Adipocyte (in vitro differentiated cells): ENCODE measurements at regions not wholly inside any gene's neighbourhood (a gene's known extent, or its start where the extent isn't known, plus 50 kb on each side); places are given as distances from the start of the nearest gene placed in this dataset.
"Not testable (repeated sequence)": the region's sequence is repeated elsewhere in the genome, so short reads cannot be mapped to it uniquely, and the experiment has no call there.

Source experiments
- DNase-seq: peaks from one replicate; pipeline ENCODE4 v3.0.0-alpha.2; 2015; ENCODE audit warnings: low read depth
- H3K27me3 ChIP-seq: replicated peaks from 2 replicates; pipeline ENCODE4 v1.7.0; 2013; ENCODE audit warnings: mild to moderate bottlenecking, low read length, moderate library complexity; ENCODE audit not compliant: control insufficient read depth, insufficient read depth
- H3K36me3 ChIP-seq: 2 replicates; pipeline ENCODE4 v1.7.0; 2013; ENCODE audit warnings: low read length, mild to moderate bottlenecking, moderate library complexity; ENCODE audit not compliant: control insufficient read depth, insufficient read depth, severe bottlenecking
- H3K4me1 ChIP-seq: 2 replicates; pipeline ENCODE4 v1.7.0; 2013; ENCODE audit warnings: mild to moderate bottlenecking, low read length, moderate library complexity; ENCODE audit not compliant: control insufficient read depth, insufficient read depth
- H3K4me3 ChIP-seq: 2 replicates; pipeline ENCODE4 v1.7.0; 2013; ENCODE audit warnings: mild to moderate bottlenecking, low read length, moderate library complexity
- H3K9ac ChIP-seq: 2 replicates; pipeline ENCODE4 v1.7.0; 2013; ENCODE audit warnings: mild to moderate bottlenecking, low read length, moderate library complexity
- H3K9me3 ChIP-seq: 2 replicates; pipeline ENCODE4 v1.7.0; 2013; ENCODE audit warnings: mild to moderate bottlenecking, low read length, moderate library complexity; ENCODE audit not compliant: control insufficient read depth

GRCh38 chr10:52577047-52577446 lies 195.5 kb downstream of the MBL2 start:
- peaks cover 15% of the 10 kb centered on the region for H3K4me1 ChIP-seq
- H3K27me3 ChIP-seq = no peaks in the 10 kb centered on the region
- H3K4me3 ChIP-seq = no peak overlapping the region
- DNase-seq = no peak
- no peak overlapping the region for H3K9ac ChIP-seq
- H3K36me3 ChIP-seq = no peaks in the 10 kb centered on the region
- no peaks in the 10 kb centered on the region for H3K9me3 ChIP-seq

DNA sequence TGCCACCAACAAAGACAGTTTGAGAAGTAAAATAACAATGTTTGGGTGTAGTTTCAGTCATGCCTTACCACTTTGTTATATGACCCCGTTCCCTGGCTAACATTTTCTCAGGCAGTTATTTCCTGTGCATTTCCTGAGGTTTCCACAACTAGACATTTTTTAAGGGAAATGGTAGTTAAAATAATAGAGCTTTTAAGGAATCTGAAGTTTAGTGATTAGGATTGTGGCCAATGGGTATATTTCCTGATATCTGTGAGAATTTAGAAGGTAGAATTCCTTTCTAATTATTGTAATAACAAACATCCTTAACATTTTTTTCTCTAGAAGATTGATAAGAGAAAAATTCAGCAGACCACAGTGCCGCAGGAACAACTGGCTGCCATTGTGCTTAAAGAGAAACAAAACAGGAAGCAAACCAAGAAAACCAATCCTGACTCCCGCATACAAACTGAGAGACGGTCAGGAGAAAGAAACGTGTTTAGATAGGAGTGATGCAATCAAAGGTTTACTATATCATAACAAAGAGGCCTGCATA lies 193.6 kb downstream of the MBL2 start:
- Histone ChIP-seq H3K4me1 (peaks cover 11% of the 10 kb centered on the region), H3K9me3 (peaks cover 5% of the 10 kb centered on the region), H3K9ac (no peak overlapping the region), H3K36me3 (no peaks in the 10 kb centered on the region), H3K27me3 (no peaks in the 10 kb centered on the region), H3K4me3 (no peak overlapping the region)
- peak; percentile 70 for DNase-seq

DNA sequence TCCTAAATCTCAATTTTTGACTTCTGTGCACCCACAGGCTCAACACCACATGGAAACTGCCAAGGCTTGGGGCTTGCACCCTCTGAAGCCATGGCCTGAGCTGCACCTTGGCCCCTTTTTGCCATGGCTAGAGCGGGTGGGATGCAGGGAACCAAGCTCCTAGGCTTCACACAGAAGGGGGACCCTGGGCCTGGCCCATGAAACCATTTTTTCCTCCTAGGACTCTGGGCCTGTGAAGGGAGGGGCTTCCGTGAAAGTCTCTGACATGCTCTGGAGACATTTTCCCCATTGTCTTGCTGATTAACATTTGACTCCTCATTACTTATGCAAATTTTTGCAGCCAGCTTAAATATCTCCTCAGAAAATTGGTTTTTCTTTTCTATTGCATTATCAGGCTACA lies 190.9 kb downstream of the MBL2 start:
- DNase-seq, H3K36me3 ChIP-seq, H3K9ac ChIP-seq, H3K27me3 ChIP-seq, H3K4me3 ChIP-seq, H3K4me1 ChIP-seq: not testable (repeated sequence)
- peaks cover 13% of the 10 kb centered on the region for H3K9me3 ChIP-seq

- no peaks in the 10 kb centered on the region for H3K27me3 ChIP-seq
Observed at GRCh38 chr10:52583336-52583735, 189.2 kb downstream of the MBL2 start.

GRCh38 chr10:52586710-52587109 lies 185.9 kb downstream of the MBL2 start:
- peak overlapping the region; percentile 1 for H3K4me3 ChIP-seq

More at GRCh38 chr10:52583336-52583735, 189.2 kb downstream of the MBL2 start:
- no peak for DNase-seq
- H3K4me1 ChIP-seq = peaks cover 3% of the 10 kb centered on the region
- peaks cover 21% of the 10 kb centered on the region for H3K9me3 ChIP-seq
- H3K9ac ChIP-seq = no peak overlapping the region
- no peaks in the 10 kb centered on the region for H3K36me3 ChIP-seq
- no peak overlapping the region for H3K4me3 ChIP-seq

DNA sequence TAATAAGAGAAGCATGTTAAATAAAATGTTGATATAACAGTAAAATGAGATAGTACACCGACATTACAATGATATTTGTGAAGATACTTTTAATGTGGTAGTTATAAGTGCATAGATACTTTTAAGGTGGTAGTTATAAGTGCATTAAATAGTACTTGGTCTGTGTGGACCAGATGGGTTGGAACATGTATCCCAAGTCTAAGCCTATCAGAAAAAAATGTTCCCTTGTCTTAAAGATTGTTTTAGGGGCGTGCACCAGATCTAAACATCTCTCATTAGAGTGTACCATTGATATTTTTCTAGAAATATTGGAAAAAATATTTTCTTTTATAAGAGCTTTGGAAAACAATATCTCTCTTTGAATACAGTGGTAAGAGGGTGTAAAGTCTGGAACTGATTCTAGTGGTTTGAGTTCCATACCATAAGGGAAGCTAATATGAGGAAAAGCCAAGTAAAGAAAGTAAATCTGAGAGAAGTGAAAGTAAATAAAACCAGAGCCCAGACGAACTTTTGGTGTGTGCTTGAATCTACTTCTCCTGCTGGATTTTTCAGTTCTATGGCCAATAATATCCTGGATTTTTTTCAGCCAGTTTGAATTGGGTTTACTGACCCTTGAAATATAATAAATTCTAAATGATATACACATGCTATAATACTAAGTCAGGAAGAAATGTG lies 175.3 kb downstream of the MBL2 start:
- H3K36me3 ChIP-seq = no peaks in the 10 kb centered on the region
- H3K27me3 ChIP-seq = no peaks in the 10 kb centered on the region
- peaks cover 11% of the 10 kb centered on the region for H3K4me1 ChIP-seq
- H3K9ac ChIP-seq = peak overlapping the region; percentile 75
- DNase-seq = peak; percentile 54
- H3K9me3 ChIP-seq = no peaks in the 10 kb centered on the region
- peak overlapping the region; percentile 77 for H3K4me3 ChIP-seq

More at GRCh38 chr10:52586710-52587109, 185.9 kb downstream of the MBL2 start:
- Histone ChIP-seq H3K4me1 (no peaks in the 10 kb centered on the region), H3K9ac (no peak overlapping the region), H3K9me3 (peaks cover 21% of the 10 kb centered on the region), H3K27me3 (no peaks in the 10 kb centered on the region), H3K36me3 (no peaks in the 10 kb centered on the region)
- no peak for DNase-seq

DNA sequence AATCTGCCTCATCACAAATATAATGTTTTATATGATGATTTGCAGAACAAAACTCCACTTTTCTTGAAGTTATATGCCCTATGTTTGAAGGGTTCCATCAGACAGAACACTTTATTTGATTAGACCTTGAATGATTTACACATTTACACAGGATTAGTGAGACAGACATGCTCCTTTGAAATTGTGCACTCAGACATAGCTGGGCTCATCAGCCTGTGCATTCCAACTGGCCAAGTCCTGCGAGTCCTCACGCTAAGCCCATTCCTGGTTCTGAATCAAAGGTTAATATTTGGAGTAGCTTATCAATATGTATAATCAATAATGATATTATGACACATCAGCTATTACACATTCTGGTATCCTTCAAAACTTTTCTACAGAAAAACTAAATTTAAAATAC lies 173.6 kb downstream of the MBL2 start:
- Histone ChIP-seq H3K36me3 (no peaks in the 10 kb centered on the region), H3K4me3 (no peak overlapping the region), H3K27me3 (no peaks in the 10 kb centered on the region), H3K9me3 (no peaks in the 10 kb centered on the region), H3K9ac (no peak overlapping the region), H3K4me1 (peaks cover 11% of the 10 kb centered on the region)
- no peak for DNase-seq

- Histone ChIP-seq H3K4me1 (peaks cover 11% of the 10 kb centered on the region), H3K4me3 (no peak overlapping the region), H3K27me3 (no peaks in the 10 kb centered on the region), H3K9me3 (no peaks in the 10 kb centered on the region), H3K9ac (no peak overlapping the region), H3K36me3 (no peaks in the 10 kb centered on the region)
- no peak for DNase-seq
Observed at GRCh38 chr10:52599551-52600200, 172.9 kb downstream of the MBL2 start.

DNA sequence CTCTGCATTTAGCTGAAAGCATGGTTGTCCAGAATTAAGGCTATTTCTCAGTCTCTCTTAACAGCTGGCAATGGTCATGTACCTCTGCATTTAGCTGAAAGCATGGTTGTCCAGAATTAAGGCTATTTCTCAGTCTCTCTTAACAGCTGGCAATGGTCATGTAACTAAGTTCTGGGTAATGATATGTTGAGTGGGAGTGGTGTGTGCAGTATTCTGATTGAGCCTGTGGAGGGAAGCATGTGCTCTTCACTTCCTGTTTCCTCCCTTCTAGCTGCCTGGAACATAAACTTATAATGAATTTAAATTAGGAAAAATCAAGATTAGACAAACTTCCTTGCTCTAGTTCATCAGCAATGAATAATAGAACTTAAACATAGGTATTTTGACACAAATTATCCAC lies 168.5 kb downstream of the MBL2 start:
- not testable (repeated sequence) for H3K9ac ChIP-seq, H3K27me3 ChIP-seq, H3K4me1 ChIP-seq, H3K36me3 ChIP-seq, H3K4me3 ChIP-seq, H3K9me3 ChIP-seq, DNase-seq

DNA sequence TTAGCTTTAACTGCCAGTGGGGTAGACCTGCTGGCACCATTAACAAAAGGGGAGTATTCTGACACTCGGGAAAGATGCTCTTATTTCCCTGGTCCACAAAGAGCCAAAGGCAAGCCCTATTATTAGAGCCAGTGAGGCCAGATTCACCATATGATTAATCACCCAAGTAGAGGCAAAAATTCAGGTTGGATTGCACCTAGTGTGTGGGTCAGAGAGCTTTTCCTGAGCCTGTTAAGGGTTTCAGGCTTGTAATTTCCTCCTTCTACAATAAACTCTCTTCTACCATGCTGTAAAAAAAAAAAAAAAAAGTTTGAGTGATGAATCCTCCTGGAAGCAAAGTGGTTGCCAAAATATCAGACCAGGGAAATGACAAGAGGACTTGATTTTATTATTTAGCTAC lies 163.5 kb downstream of the MBL2 start:
- H3K4me1 ChIP-seq = peaks cover 3% of the 10 kb centered on the region

DNA sequence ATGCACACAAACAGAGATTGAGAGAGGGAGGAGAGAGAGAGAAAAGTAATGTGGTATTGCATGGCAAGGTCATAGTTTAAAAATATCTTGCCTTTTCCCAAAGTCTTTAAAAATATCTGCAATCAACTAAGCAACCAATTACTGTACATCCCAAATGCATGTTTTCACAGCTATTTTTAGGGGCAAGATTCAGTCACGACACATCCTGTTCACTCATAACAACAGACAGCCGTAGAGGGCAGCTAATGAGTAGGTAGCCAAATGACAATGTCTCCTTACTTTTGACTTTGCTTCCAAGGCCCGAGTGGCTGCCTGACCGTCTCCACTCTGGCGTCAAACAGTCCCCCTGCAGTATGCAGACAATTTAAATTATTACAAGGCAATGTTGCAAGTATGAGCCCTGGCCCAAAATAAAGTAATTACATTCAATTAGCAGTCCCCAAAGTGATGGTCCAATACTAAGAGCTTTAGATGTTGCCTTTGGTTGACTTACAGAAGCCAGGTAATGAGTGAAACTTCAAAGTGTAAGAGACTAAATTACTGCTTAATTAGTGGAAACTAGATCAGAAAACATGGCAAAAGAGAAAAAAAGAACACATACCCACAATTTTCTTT lies 162.9 kb downstream of the MBL2 start:
- Histone ChIP-seq H3K4me1 (peaks cover 3% of the 10 kb centered on the region), H3K36me3 (no peaks in the 10 kb centered on the region), H3K9ac (no peak overlapping the region), H3K9me3 (no peaks in the 10 kb centered on the region), H3K4me3 (no peak overlapping the region), H3K27me3 (no peaks in the 10 kb centered on the region)
- DNase-seq = no peak

More for the DNA sequence above, 163.5 kb downstream of the MBL2 start:
- Histone ChIP-seq H3K9me3 (no peaks in the 10 kb centered on the region), H3K36me3 (no peaks in the 10 kb centered on the region), H3K4me3 (no peak overlapping the region), H3K27me3 (no peaks in the 10 kb centered on the region), H3K9ac (no peak overlapping the region)
- no peak for DNase-seq
